ENCODE measurements at regions not wholly inside any gene's neighbourhood (a gene's known extent, or its start where the extent isn't known, plus 50 kb on each side); places are given as distances from the start of the nearest gene placed in this dataset.

DNA sequence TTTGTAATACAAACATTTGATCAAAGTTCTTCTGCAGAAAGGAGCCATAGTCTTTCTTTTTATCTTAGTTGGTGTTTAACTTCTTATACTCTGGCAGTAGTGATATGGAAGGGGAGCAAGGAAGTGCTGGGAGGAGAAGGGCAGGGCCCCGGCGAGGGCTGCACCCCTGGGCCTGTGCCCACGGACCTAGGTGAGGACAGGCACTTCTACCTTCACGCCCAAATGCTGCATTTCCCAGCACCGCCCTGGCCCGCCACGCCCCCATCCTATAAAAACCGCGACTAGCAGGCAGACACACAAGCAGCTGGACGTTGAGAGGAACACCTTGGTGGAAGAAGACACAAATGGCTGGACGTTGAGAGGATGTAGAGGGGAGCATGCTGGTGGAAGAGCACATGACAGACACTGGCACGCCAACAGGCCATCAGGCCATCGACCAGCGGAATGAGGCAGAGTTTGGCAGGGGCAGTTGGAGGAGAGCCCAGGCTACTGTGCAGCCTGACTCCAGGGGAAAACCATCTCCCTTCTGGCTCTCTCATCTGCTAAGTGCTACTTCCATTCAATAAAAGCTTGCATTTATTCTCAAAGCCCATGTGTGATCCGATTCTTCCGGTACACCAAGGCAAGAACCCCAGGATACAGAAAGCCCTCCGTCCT lies 81.5 kb upstream of the C9orf72 start:
- WGBS, 2 donors = 81% methylated on average over 17 of the region's 17 CpGs
- intact Hi-C loops (cut with DNase I; ENCODE audit: low total_unique reads) = no loop called here
- H3K4me3 ChIP-seq (ENCODE audit: low read depth, poor library complexity, severe bottlenecking) = no peak overlapping the region
- TF ChIP-seq POLR2A (IDR thresholded peaks at IDR 0.05) = no peak
- TF ChIP-seq, protein P1, sequence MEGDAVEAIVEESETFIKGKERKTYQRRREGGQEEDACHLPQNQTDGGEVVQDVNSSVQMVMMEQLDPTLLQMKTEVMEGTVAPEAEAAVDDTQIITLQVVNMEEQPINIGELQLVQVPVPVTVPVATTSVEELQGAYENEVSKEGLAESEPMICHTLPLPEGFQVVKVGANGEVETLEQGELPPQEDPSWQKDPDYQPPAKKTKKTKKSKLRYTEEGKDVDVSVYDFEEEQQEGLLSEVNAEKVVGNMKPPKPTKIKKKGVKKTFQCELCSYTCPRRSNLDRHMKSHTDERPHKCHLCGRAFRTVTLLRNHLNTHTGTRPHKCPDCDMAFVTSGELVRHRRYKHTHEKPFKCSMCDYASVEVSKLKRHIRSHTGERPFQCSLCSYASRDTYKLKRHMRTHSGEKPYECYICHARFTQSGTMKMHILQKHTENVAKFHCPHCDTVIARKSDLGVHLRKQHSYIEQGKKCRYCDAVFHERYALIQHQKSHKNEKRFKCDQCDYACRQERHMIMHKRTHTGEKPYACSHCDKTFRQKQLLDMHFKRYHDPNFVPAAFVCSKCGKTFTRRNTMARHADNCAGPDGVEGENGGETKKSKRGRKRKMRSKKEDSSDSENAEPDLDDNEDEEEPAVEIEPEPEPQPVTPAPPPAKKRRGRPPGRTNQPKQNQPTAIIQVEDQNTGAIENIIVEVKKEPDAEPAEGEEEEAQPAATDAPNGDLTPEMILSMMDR (IDR thresholded peaks at IDR 0.05) = no peak
- no peak for DNase-seq (ENCODE audit: low spot score in 2 of 2)

DNA sequence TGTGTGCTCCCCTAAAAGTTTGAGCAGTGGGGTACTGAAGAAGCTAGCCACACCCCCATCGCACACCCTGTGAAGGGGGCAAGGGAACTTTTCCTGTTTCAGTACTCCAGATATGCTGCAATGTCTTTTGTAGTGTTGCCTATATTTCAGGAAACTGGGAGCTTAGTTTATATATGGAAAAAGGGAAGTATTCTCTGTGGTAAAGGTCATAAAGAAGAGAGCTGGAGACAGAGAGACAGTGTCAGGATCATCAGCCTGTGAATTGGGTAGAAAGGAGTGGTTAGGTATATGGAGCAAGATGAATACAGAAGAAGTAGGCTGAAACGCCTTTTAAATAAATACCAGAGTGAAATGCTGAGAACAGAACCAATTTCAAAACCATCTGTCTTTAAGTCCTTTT lies 82.2 kb upstream of the C9orf72 start:
- no peak overlapping the region for H3K4me3 ChIP-seq (ENCODE audit: low read depth, poor library complexity, severe bottlenecking)
- TF ChIP-seq, protein P1 (IDR thresholded peaks at IDR 0.05) = no peak
- no peak for TF ChIP-seq POLR2A (IDR thresholded peaks at IDR 0.05)
- intact Hi-C loops (cut with DNase I; ENCODE audit: low total_unique reads) = no loop called here
- no peak for DNase-seq (ENCODE audit: low spot score in 2 of 2)
- WGBS, 2 donors = 66 to 78% methylated on average over 2 of the region's 2 CpGs

DNA sequence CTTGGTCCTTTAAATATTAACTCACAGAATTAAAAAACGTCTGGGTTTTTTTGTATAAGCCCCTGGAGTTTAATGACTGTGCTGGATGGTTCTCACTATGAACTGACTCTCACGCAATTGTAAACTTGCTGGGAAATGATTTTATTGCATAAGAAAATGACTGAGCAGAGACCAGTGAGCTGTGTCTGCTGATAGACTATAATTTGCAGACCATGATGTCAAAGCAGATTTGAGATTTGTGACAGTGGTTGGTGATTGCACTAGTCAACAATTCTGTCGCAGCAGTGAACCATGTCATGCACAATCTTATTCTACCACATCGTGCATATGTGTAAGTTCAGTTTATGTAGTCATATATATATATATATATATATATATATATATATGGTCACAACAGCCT lies 85.7 kb upstream of the C9orf72 start:
- intact Hi-C loops (cut with DNase I; ENCODE audit: low total_unique reads) = no loop called here
- TF ChIP-seq, protein P1 (IDR thresholded peaks at IDR 0.05) = no peak
- TF ChIP-seq POLR2A (IDR thresholded peaks at IDR 0.05) = no peak
- 69 to 72% methylated on average over 4 of the region's 4 CpGs for WGBS, 2 donors
- no peak for DNase-seq (ENCODE audit: low spot score in 2 of 2)
- H3K4me3 ChIP-seq (ENCODE audit: low read depth, poor library complexity, severe bottlenecking) = no peak overlapping the region

DNA sequence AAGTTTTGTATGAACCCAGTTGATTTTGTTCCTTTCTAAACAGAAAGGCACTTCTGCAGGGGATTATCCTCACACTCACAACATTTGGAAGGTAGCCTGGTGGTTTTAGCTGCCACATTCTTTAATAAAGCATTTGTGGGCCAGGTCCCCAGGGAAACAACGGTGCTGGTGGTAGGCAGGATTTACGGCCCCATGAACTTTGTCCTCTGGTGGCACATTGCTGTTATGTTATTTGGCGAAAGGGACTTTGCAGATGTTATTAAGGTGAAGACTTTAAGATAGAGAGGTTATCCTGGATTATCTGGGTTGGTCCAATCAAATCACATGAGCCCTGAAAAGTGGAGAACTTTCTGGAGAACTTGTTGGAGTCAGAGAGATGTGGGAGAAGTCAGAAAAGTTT lies 86.3 kb upstream of the C9orf72 start:
- WGBS, 2 donors = 64% methylated on average over 3 of the region's 3 CpGs
- no peak for TF ChIP-seq POLR2A (IDR thresholded peaks at IDR 0.05)
- TF ChIP-seq, protein P1 (IDR thresholded peaks at IDR 0.05) = no peak
- no peak for DNase-seq (ENCODE audit: low spot score in 2 of 2)
- no peak overlapping the region for H3K4me3 ChIP-seq (ENCODE audit: low read depth, poor library complexity, severe bottlenecking)
- intact Hi-C loops (cut with DNase I; ENCODE audit: low total_unique reads) = no loop called here

DNA sequence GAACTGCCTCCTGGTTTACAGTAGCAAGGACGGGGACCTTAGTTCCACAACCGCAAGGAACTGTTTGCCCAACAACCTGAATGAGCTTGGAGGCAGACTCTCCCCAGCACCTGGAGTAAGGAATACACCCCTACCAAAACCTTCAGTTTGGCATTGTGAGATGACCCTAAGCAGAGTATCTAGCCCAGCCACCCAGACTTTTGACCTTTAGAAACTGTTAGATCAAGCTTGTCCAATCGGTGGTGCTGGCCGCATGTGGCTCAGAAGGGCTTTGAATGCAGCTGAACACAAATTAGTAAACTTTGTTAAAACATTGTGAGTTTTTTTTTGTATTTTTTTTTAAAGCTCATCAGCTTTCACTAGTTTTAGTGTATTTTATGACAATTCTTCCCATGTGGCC lies 86.9 kb upstream of the C9orf72 start:
- no peak overlapping the region for H3K4me3 ChIP-seq (ENCODE audit: low read depth, poor library complexity, severe bottlenecking)
- intact Hi-C loops (cut with DNase I; ENCODE audit: low total_unique reads) = no loop called here
- 76 to 87% methylated on average over 4 of the region's 4 CpGs for WGBS, 2 donors
- no peak for DNase-seq (ENCODE audit: low spot score in 2 of 2)
- TF ChIP-seq, protein P1 (IDR thresholded peaks at IDR 0.05) = no peak
- TF ChIP-seq POLR2A (IDR thresholded peaks at IDR 0.05) = no peak

DNA sequence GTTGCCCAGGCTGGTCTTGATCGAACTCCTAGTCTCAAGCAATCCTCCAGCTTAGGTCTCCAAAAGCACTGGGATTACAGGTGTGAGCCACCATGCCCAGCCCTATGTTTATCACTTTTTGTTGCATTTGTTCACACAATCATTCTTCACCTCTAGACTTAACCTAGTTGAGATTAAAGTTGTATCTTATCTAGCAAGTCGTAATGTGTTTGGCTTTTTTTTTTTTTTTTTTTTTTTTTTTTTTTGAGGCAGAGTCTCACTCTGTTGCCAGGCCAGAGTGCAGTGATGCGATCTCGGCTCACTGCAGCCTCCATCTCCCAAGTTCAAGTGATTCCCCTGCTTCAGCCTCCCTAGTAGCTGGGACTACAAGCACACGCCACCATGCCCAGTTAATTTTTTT lies 90.2 kb upstream of the C9orf72 start:
- DNase-seq (ENCODE audit: low spot score in 2 of 2) = no peak
- WGBS, 2 donors = 85 to 93% methylated on average over 5 of the region's 5 CpGs
- H3K4me3 ChIP-seq (ENCODE audit: low read depth, poor library complexity, severe bottlenecking) = no peak overlapping the region
- intact Hi-C loops (cut with DNase I; ENCODE audit: low total_unique reads) = no loop called here
- TF ChIP-seq POLR2A (IDR thresholded peaks at IDR 0.05) = no peak
- TF ChIP-seq, protein P1 (IDR thresholded peaks at IDR 0.05) = no peak

Measured in lower leg skin (tissue), 4 donors.